Kidney epithelial cell (primary cell): ENCODE measurements at regions not wholly inside any gene's neighbourhood (a gene's known extent, or its start where the extent isn't known, plus 50 kb on each side); places are given as distances from the start of the nearest gene placed in this dataset.

Experiments
- DNase-seq: peaks from one replicate; pipeline ENCODE4 v3.0.0-alpha.2; 2010; ENCODE audit warnings: low read depth
- H3K27me3 ChIP-seq: 2 replicates; pipeline ENCODE4 v1.6.0; 2011; ENCODE audit warnings: low read length; ENCODE audit not compliant: control insufficient read depth, insufficient read depth
- H3K36me3 ChIP-seq: 2 replicates; pipeline ENCODE4 v1.5.1; 2011; ENCODE audit warnings: low read length; ENCODE audit not compliant: control insufficient read depth, insufficient read depth
- H3K4me3 ChIP-seq: 2 replicates; pipeline ENCODE4 v1.5.1; 2011; ENCODE audit warnings: low read depth, mild to moderate bottlenecking, control low read depth, low read length
- TF ChIP-seq, protein P1 (sequence below): IDR thresholded peaks from 2 replicates; pipeline ENCODE4 v1.5.1; 2011; ENCODE audit warnings: mild to moderate bottlenecking, moderate library complexity, low read length, control low read depth, inconsistent platforms; ENCODE audit not compliant: insufficient read depth, poor library complexity, severe bottlenecking

DNA sequence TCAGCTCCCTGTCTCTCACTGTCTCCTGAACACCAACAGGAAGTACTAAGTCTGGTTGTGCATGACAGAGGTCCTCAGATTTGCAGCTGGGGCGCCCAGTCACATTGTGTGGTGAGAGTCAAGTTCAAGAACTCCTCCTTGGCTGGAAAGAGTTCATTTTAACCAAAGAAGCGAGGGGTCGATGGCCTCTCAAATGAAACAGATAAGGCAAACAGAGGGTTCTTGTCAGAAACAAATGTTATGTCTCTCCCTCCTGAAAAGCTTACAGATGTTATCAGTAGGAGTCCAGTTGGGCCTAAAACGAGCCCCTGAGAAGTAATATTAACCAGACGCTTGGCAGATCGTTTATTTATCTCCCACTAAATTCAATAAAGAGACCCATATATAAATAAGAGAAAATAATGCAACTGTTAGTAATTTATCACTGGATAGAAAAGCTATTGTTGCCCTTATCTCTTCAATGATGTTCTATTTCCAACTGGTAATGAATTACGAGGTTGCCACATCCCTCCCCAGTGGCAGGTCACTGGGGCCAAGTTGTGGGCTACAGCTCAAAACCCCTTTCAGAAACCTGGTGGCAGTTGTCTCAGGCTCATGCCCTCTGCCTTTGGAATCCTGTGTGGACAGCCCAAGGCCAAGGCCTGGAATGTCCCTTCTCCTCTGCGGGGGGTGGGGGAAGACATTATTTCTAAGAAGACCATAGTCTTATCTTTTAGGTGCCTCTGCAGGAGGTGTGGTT, 307.5 kb upstream of the DYNLRB2 start:
- no peak for DNase-seq
- no peaks in the 10 kb centered on the region for H3K27me3 ChIP-seq
- H3K36me3 ChIP-seq, result no peaks in the 10 kb centered on the region
- TF ChIP-seq, protein P1, sequence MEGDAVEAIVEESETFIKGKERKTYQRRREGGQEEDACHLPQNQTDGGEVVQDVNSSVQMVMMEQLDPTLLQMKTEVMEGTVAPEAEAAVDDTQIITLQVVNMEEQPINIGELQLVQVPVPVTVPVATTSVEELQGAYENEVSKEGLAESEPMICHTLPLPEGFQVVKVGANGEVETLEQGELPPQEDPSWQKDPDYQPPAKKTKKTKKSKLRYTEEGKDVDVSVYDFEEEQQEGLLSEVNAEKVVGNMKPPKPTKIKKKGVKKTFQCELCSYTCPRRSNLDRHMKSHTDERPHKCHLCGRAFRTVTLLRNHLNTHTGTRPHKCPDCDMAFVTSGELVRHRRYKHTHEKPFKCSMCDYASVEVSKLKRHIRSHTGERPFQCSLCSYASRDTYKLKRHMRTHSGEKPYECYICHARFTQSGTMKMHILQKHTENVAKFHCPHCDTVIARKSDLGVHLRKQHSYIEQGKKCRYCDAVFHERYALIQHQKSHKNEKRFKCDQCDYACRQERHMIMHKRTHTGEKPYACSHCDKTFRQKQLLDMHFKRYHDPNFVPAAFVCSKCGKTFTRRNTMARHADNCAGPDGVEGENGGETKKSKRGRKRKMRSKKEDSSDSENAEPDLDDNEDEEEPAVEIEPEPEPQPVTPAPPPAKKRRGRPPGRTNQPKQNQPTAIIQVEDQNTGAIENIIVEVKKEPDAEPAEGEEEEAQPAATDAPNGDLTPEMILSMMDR, result no peak
- H3K4me3 ChIP-seq, result no peak overlapping the region

DNA sequence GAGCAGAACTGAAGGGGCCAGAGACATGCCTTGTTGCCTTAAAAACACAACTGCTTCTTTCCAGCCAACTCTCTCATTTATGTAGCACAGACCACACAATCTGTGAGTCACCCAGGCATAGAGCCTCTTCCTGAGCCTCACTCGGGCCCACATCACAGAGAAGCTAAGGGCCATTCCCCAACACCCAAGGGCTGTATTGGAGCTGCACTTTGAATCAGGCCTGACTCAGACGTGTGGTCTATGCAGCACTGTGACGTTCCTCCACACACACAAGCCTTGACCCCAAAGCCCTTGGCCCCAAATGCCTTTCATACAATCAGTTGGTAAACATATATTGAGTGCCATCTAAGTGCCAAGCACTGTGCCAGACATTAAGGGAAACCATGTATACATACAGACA, 308.9 kb upstream of the DYNLRB2 start:
- H3K27me3 ChIP-seq, result no peaks in the 10 kb centered on the region
- H3K36me3 ChIP-seq, result no peaks in the 10 kb centered on the region
- TF ChIP-seq, protein P1, result no peak
- no peak overlapping the region for H3K4me3 ChIP-seq
- DNase-seq, result peak; percentile 81

DNA sequence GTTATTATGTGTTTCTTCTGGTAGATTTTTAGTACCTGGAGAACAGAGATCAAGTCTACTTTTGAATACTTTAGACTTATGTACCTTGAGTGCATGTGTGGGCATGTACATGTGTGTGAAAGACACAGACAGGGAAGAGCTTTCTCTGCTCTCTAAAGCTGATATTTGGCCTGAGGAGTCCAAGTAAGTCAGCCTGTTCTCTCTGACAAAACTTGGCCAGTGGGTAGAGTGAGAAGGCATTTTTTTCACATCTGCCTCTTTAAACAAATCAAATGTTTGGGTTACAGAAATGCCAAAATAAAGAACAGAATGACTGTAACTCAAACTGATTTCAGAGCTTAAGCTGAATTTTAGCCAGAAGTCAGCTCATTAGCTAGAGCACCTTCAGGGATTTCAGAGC, 309.7 kb upstream of the DYNLRB2 start:
- DNase-seq, result no peak
- no peaks in the 10 kb centered on the region for H3K36me3 ChIP-seq
- H3K27me3 ChIP-seq, result no peaks in the 10 kb centered on the region
- TF ChIP-seq, protein P1, result no peak
- H3K4me3 ChIP-seq, result no peak overlapping the region

DNA sequence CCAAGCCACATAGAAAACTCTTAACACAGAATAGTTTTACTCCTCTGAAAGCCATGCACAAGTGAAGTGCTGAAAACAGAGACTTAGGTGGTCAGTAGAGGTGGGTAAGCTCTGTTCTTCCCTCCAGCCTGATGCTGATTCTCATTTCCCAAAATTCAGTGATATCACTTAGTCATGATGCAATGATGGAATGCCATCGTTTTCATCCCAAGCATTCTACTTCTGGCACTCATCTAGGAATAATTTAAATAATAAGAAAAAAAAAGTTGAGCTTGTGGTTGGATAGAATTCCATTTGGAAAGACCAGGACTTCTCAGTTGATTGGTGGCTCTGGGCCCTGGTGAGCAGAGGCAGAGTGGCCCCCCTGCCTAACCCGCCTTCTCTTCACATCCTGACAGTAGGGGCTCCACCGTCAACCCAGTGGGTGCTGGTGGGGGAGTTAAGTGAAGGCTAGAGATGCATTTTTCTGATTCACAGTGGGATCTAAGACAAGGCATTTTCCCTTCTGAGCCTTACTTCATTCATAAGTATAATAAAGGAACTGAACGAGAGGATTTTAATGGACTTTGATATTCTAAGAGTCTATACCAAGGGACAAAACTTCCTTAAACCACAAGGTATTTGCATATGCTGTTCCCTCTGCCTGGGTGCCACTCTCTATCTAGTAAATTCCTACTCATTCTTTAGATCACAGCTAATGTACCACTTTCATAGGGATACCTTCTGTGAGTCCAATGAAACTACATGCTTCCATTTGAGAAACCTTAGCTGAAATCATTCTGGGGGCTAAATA, 310.3 kb upstream of the DYNLRB2 start:
- DNase-seq, result no peak

DNA sequence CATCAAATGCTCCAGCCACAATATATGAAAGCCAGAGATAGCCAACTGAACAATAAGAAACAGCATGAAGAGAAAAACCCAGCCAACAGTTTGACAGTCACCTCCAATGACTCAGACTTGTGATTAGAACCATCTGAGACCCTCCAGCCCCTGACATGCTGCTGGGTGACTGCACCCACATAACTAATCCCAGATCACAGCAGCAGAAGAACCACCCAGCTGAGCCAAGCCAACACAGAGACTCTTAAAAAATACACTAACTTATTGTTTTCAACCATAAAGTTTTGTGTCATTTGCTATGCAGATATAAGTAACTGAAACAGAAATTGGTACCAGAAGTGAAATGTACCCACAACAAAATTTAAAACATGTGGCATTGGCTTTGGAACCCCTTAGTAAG, 314.3 kb upstream of the DYNLRB2 start:
- no peak for DNase-seq
- TF ChIP-seq, protein P1, result no peak
- Histone ChIP-seq H3K36me3 (no peaks in the 10 kb centered on the region), H3K27me3 (no peaks in the 10 kb centered on the region), H3K4me3 (no peak overlapping the region)

More for the DNA sequence above, 310.3 kb upstream of the DYNLRB2 start:
- no peak overlapping the region for H3K4me3 ChIP-seq
- no peaks in the 10 kb centered on the region for H3K27me3 ChIP-seq
- H3K36me3 ChIP-seq, result no peaks in the 10 kb centered on the region
- TF ChIP-seq, protein P1, result no peak
